IMR-90 (cell line): ENCODE measurements at regions not wholly inside any gene's neighbourhood (a gene's known extent, or its start where the extent isn't known, plus 50 kb on each side); places are given as distances from the start of the nearest gene placed in this dataset.

ENCODE experiments used
- ATAC-seq: fragments of 200-7000 bp; cut with Tn5 transposase; 2 replicates; pipeline ENCODE4 v1.9.1; 2020; ENCODE audit warnings: low read depth, mild to moderate bottlenecking, moderate library complexity
- BruUV-seq: library from RNA; stranded (reverse); fragments of 400-500 nt; replicated peaks from 2 replicates; lab custom pipeline; 2021; lab: Mats Ljungman, UMichigan
- CTCF ChIA-PET: fragments of 300-600 bp; formaldehyde crosslinking; extraction: SDS; loops from one replicate; lab custom pipeline; 2021; ENCODE audit warnings: antibody characterized with exemption; lab: Yijun Ruan, JAX
- POLR2A ChIA-PET: fragments of 300-600 bp; sonication (Branson Sonifier 250); formaldehyde crosslinking; loops from one replicate; lab custom pipeline; 2022; ENCODE audit warnings: antibody characterized with exemption; ENCODE audit not compliant: unreplicated experiment; lab: Charles Lee
- DNase-seq: peaks from one replicate; pipeline ENCODE4 v3.0.0; 2013
- H2AFZ ChIP-seq: replicated peaks from 2 replicates; pipeline ENCODE3; 2013; ENCODE audit warnings: low read length, mild to moderate bottlenecking; ENCODE audit not compliant: poor library complexity
- H2AK5ac ChIP-seq: 2 replicates; pipeline ENCODE4 v1.6.1; 2013; ENCODE audit warnings: low read depth, low read length, inconsistent platforms
- H2AK9ac ChIP-seq: replicated peaks from 2 replicates; pipeline ENCODE3; 2013; ENCODE audit warnings: mild to moderate bottlenecking, low read depth, low read length, moderate library complexity; ENCODE audit not compliant: poor library complexity
- H2BK120ac ChIP-seq: 2 replicates; pipeline ENCODE4 v1.6.1; 2013; ENCODE audit warnings: low read depth, low read length, inconsistent platforms
- H2BK15ac ChIP-seq: 3 replicates; pipeline ENCODE4 v1.6.1; 2013; ENCODE audit warnings: low read depth, low read length, inconsistent platforms
- H2BK20ac ChIP-seq: 2 replicates; pipeline ENCODE4 v1.6.1; 2013; ENCODE audit warnings: low read depth, mild to moderate bottlenecking, inconsistent platforms, low read length, moderate library complexity
- H2BK5ac ChIP-seq: 2 replicates; pipeline ENCODE4 v1.6.1; 2013; ENCODE audit warnings: mild to moderate bottlenecking, low read depth, low read length, inconsistent platforms; ENCODE audit not compliant: poor library complexity, severe bottlenecking
- H3K14ac ChIP-seq: replicated peaks from 2 replicates; pipeline ENCODE4 v1.6.1; 2013; ENCODE audit warnings: low read depth, low read length, inconsistent platforms
- H3K18ac ChIP-seq: 2 replicates; pipeline ENCODE4 v1.6.1; 2013; ENCODE audit warnings: low read depth, low read length, control low read depth
- H3K23ac ChIP-seq: 2 replicates; pipeline ENCODE4 v1.6.1; 2013; ENCODE audit warnings: low read depth, low read length, inconsistent platforms
- H3K27ac ChIP-seq: 2 replicates; pipeline ENCODE4 v1.5.1; 2013; ENCODE audit warnings: mild to moderate bottlenecking, control low read depth, low read length; ENCODE audit not compliant: insufficient read depth
- H3K27me3 ChIP-seq: 2 replicates; pipeline ENCODE4 v1.6.1; 2013; ENCODE audit warnings: low read length; ENCODE audit not compliant: control insufficient read depth, insufficient read depth
- H3K36me3 ChIP-seq: 2 replicates; pipeline ENCODE4 v1.6.1; 2013; ENCODE audit warnings: low read length, mixed read lengths; ENCODE audit not compliant: control insufficient read depth, insufficient read depth
- H3K4ac ChIP-seq: 2 replicates; pipeline ENCODE4 v1.6.1; 2013; ENCODE audit warnings: low read depth, low read length, inconsistent platforms
- H3K4me1 ChIP-seq: 2 replicates; pipeline ENCODE4 v1.6.1; 2013; ENCODE audit warnings: low read length, mixed read lengths; ENCODE audit not compliant: control insufficient read depth, insufficient read depth
- H3K4me2 ChIP-seq: 2 replicates; pipeline ENCODE4 v1.6.1; 2013; ENCODE audit warnings: low read depth, mild to moderate bottlenecking, control low read depth, low read length, moderate library complexity
- H3K4me3 ChIP-seq: 2 replicates; pipeline ENCODE4 v1.5.1; 2013; ENCODE audit warnings: low read depth, mild to moderate bottlenecking, control low read depth, low read length, moderate library complexity; ENCODE audit not compliant: insufficient read depth
- H3K56ac ChIP-seq: 2 replicates; pipeline ENCODE4 v1.6.1; 2013; ENCODE audit warnings: low read length, inconsistent platforms; ENCODE audit not compliant: insufficient read depth; ENCODE audit errors: extremely low read depth
- H3K79me1 ChIP-seq, 2 experiments: 2 replicates each; pipeline ENCODE4 v1.6.1; 2013; ENCODE audit warnings: low read length in 2 of 2, inconsistent platforms in 1 of 2, low read depth in 1 of 2
- H3K9ac ChIP-seq: 2 replicates; pipeline ENCODE4 v1.6.1; 2013; ENCODE audit warnings: low read depth, low read length, control low read depth
- H3K9me1 ChIP-seq: 2 replicates; pipeline ENCODE4 v1.6.1; 2013; ENCODE audit warnings: low read length, inconsistent platforms; ENCODE audit not compliant: insufficient read depth
- H3K9me3 ChIP-seq: 2 replicates; pipeline ENCODE4 v1.6.1; 2013; ENCODE audit warnings: low read length; ENCODE audit not compliant: control insufficient read depth, insufficient read depth
- H4K20me1 ChIP-seq: 2 replicates; pipeline ENCODE4 v1.6.1; 2013; ENCODE audit warnings: low read length, inconsistent platforms; ENCODE audit not compliant: insufficient read depth
- H4K5ac ChIP-seq: 2 replicates; pipeline ENCODE4 v1.6.1; 2013; ENCODE audit warnings: mild to moderate bottlenecking, low read depth, low read length, control low read depth
- H4K8ac ChIP-seq, 2 experiments: 2 replicates each; pipeline ENCODE4 v1.6.1; 2013; ENCODE audit warnings: low read depth in 2 of 2, low read length in 2 of 2, control low read depth in 1 of 2, inconsistent platforms in 1 of 2
- H4K91ac ChIP-seq: 2 replicates; pipeline ENCODE4 v1.6.1; 2013; ENCODE audit warnings: low read depth, low read length, inconsistent platforms; ENCODE audit not compliant: insufficient read depth
- BHLHE40 ChIP-seq: fragments of 150-350 bp; IDR thresholded peaks from 2 replicates; pipeline ENCODE4 v1.6.1; 2016; ENCODE audit warnings: mild to moderate bottlenecking, low read depth, low read length
- CEBPB ChIP-seq: IDR thresholded peaks from 2 replicates; pipeline ENCODE4 v1.6.1; 2012; ENCODE audit warnings: low read depth, low read length, improper control_type of control experiment
- CHD1 ChIP-seq: IDR thresholded peaks from 2 replicates; pipeline ENCODE4 v1.6.1; 2012; ENCODE audit warnings: low read depth, low read length, improper control_type of control experiment
- CTCF ChIP-seq: conservative IDR thresholded peaks from 2 replicates; pipeline ENCODE4 v1.5.1; 2012; ENCODE audit warnings: mild to moderate bottlenecking, low read depth, low read length, improper control_type of control experiment
- FOS ChIP-seq: fragments of 150-350 bp; IDR thresholded peaks from 2 replicates; pipeline ENCODE4 v1.6.1; 2016; ENCODE audit warnings: low read depth, low read length
- MAFK ChIP-seq: IDR thresholded peaks from 2 replicates; pipeline ENCODE4 v1.6.1; 2012; ENCODE audit warnings: low read depth, low read length, improper control_type of control experiment
- MAZ ChIP-seq: IDR thresholded peaks from 2 replicates; pipeline ENCODE4 v1.6.1; 2012; ENCODE audit warnings: low read depth, mild to moderate bottlenecking, low read length, improper control_type of control experiment, moderate library complexity, borderline replicate concordance
- MXI1 ChIP-seq: IDR thresholded peaks from 2 replicates; pipeline ENCODE4 v1.6.1; 2012; ENCODE audit warnings: low read depth, mild to moderate bottlenecking, low read length, moderate library complexity, borderline replicate concordance
- NFE2L2 ChIP-seq: fragments of 150-350 bp; IDR thresholded peaks from 2 replicates; pipeline ENCODE4 v1.6.1; 2016; ENCODE audit warnings: low read depth, mild to moderate bottlenecking, low read length
- POLR2A ChIP-seq: IDR thresholded peaks from 2 replicates; pipeline ENCODE4 v1.6.1; 2012; ENCODE audit warnings: mild to moderate bottlenecking, low read depth, low read length
- RAD21 ChIP-seq: IDR thresholded peaks from 2 replicates; pipeline ENCODE4 v1.6.1; 2012; ENCODE audit warnings: low read length, improper control_type of control experiment
- RCOR1 ChIP-seq: IDR thresholded peaks from 2 replicates; pipeline ENCODE4 v1.6.1; 2012; ENCODE audit warnings: mild to moderate bottlenecking, low read length, improper control_type of control experiment; ENCODE audit not compliant: insufficient replicate concordance
- RFX5 ChIP-seq: IDR thresholded peaks from 2 replicates; pipeline ENCODE4 v1.8.0; 2012; ENCODE audit warnings: low read depth, mild to moderate bottlenecking, low read length, moderate library complexity
- SMC3 ChIP-seq: fragments of 150-350 bp; IDR thresholded peaks from 2 replicates; pipeline ENCODE4 v1.6.1; 2016; ENCODE audit warnings: low read depth, mild to moderate bottlenecking, antibody characterized with exemption, low read length, moderate library complexity
- USF2 ChIP-seq: fragments of 150-350 bp; IDR thresholded peaks from 2 replicates; pipeline ENCODE4 v1.6.1; 2017; ENCODE audit warnings: mild to moderate bottlenecking, antibody characterized with exemption, low read length, low read depth
- dilution Hi-C: fragments of 300-500 bp; cut with HindIII; formaldehyde crosslinking; loops from one replicate; pipeline ENCODE4 v1.14.3; 2018; ENCODE audit warnings: low sequenced_read_pairs; ENCODE audit not compliant: unreplicated experiment
- in situ Hi-C: fragments of 300-500 bp; cut with MboI; formaldehyde crosslinking; loops from 3 replicates; pipeline ENCODE4 v1.14.3; 2019; ENCODE audit warnings: low sequenced_read_pairs, inconsistent platforms, mixed read lengths
- intact Hi-C: fragments of 100-400 bp; cut with micrococcal nuclease; formaldehyde crosslinking; loops from 2 replicates; pipeline ENCODE4 v1.10.0; 2022
- TF ChIP-seq, protein P1 (sequence below): fragments of 150-350 bp; IDR thresholded peaks from 2 replicates; pipeline ENCODE4 v1.6.1; 2016; ENCODE audit warnings: low read depth, mild to moderate bottlenecking, low read length, moderate library complexity, borderline replicate concordance

- H3K27ac ChIP-seq = no peak overlapping the region
- no peak for TF ChIP-seq RCOR1
- no peak for TF ChIP-seq RAD21
- TF ChIP-seq MAFK = no peak
- TF ChIP-seq, protein P1, sequence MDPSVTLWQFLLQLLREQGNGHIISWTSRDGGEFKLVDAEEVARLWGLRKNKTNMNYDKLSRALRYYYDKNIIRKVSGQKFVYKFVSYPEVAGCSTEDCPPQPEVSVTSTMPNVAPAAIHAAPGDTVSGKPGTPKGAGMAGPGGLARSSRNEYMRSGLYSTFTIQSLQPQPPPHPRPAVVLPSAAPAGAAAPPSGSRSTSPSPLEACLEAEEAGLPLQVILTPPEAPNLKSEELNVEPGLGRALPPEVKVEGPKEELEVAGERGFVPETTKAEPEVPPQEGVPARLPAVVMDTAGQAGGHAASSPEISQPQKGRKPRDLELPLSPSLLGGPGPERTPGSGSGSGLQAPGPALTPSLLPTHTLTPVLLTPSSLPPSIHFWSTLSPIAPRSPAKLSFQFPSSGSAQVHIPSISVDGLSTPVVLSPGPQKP = no peak
- TF ChIP-seq USF2 = no peak
- no peak for TF ChIP-seq FOS
- no peak for TF ChIP-seq NFE2L2
- TF ChIP-seq CEBPB = no peak
- TF ChIP-seq MAZ = no peak
- TF ChIP-seq BHLHE40 = no peak
- TF ChIP-seq POLR2A = no peak
- TF ChIP-seq SMC3 = no peak
- no peak for TF ChIP-seq CHD1
- TF ChIP-seq CTCF = no peak
- no peak for TF ChIP-seq MXI1
- no peak for TF ChIP-seq RFX5
- H2BK20ac ChIP-seq = no peak overlapping the region
- no TSS peak for BruUV-seq
- no peaks in the 10 kb centered on the region for H3K4me1 ChIP-seq
- no peak overlapping the region for H4K8ac ChIP-seq
- dilution Hi-C loops = no loop called here
- H2AK9ac ChIP-seq = no peak overlapping the region
- ChIA-PET CTCF (no interaction called here), POLR2A (no interaction called here)
- no peak overlapping the region for H3K4ac ChIP-seq
- H4K20me1 ChIP-seq = no peaks in the 10 kb centered on the region
- no peak for ATAC-seq
- H2AFZ ChIP-seq = no peak overlapping the region
- no peak overlapping the region for H3K18ac ChIP-seq
- H3K9me1 ChIP-seq = no peaks in the 10 kb centered on the region
- H3K27me3 ChIP-seq = no peaks in the 10 kb centered on the region
- H3K14ac ChIP-seq = no peak overlapping the region
- no peak overlapping the region for H3K4me2 ChIP-seq
- no peak overlapping the region for H2AK5ac ChIP-seq
- no peak overlapping the region for H4K5ac ChIP-seq
- no peak overlapping the region for H2BK5ac ChIP-seq
- no peak for DNase-seq
- H3K23ac ChIP-seq = no peak overlapping the region
- H2BK120ac ChIP-seq = no peak overlapping the region
- H2BK15ac ChIP-seq = no peak overlapping the region
- in situ Hi-C loops = no loop called here
- no peak overlapping the region for H3K9ac ChIP-seq
- H3K9me3 ChIP-seq = no peaks in the 10 kb centered on the region
- no peak overlapping the region for H3K56ac ChIP-seq
- H4K91ac ChIP-seq = no peak overlapping the region
- H3K79me1 ChIP-seq = no peaks in the 10 kb centered on the region
- intact Hi-C loops = no loop called here
- H3K4me3 ChIP-seq = no peak overlapping the region
- no peaks in the 10 kb centered on the region for H3K36me3 ChIP-seq
These were observed 121.7 kb upstream of the WWC1 start for GRCh38 chr5:168169791-168170190.
